Testis (tissue), 2 donors: ENCODE measurements at regions not wholly inside any gene's neighbourhood (a gene's known extent, or its start where the extent isn't known, plus 50 kb on each side); places are given as distances from the start of the nearest gene placed in this dataset.

ENCODE experiments used
- DNase-seq: peaks from one replicate; pipeline ENCODE4 v3.0.0-alpha.2; 2019
- H3K27ac ChIP-seq, 2 donors: fragments of 200-600 bp; sonication (generic); one replicate each; pipeline ENCODE4 v1.5.1; 2019
- H3K27me3 ChIP-seq: fragments of 200-600 bp; sonication (generic); one replicate; pipeline ENCODE4 v1.5.1; 2019
- H3K36me3 ChIP-seq: fragments of 200-600 bp; sonication (generic); one replicate; pipeline ENCODE4 v1.5.1; 2017; ENCODE audit warnings: low read depth; ENCODE audit errors: missing control alignments
- H3K4me1 ChIP-seq: fragments of 200-600 bp; sonication (generic); one replicate; pipeline ENCODE4 v1.5.1; 2019
- H3K4me3 ChIP-seq, 2 donors: fragments of 200-600 bp; sonication (generic); one replicate each; pipeline ENCODE4 v1.5.1; 2017 to 2019
- H3K9me3 ChIP-seq: fragments of 200-600 bp; sonication (generic); one replicate; pipeline ENCODE4 v1.5.1; 2017
- POLR2A ChIP-seq: fragments of 450-650 bp; IDR thresholded peaks from one replicate; pipeline ENCODE4 v1.6.1; 2017; ENCODE audit warnings: antibody characterized with exemption, mild to moderate bottlenecking, moderate library complexity
- WGBS, 2 donors: methylation state at CpG; one replicate each; pipeline ENCODE4 v1.1.5; 2018; 5-methylcytosine and 5-hydroxymethylcytosine counted together
- intact Hi-C: fragments of 100-400 bp; cut with DNase I; formaldehyde crosslinking; loops from one replicate; pipeline ENCODE4 v1.15.1; 2023; ENCODE audit warnings: low total_unique reads
- TF ChIP-seq, protein P1 (sequence below), 3 experiments: fragments of 450-650 bp in 2 of 3; fragments of 200-600 bp in 1 of 3; sonication (generic) in 1 of 3; IDR thresholded peaks; one replicate each; pipeline ENCODE4 v1.5.1; 2016 to 2019; ENCODE audit warnings: antibody characterized with exemption in 3 of 3, mild to moderate bottlenecking in 2 of 3, moderate library complexity in 1 of 3

DNA sequence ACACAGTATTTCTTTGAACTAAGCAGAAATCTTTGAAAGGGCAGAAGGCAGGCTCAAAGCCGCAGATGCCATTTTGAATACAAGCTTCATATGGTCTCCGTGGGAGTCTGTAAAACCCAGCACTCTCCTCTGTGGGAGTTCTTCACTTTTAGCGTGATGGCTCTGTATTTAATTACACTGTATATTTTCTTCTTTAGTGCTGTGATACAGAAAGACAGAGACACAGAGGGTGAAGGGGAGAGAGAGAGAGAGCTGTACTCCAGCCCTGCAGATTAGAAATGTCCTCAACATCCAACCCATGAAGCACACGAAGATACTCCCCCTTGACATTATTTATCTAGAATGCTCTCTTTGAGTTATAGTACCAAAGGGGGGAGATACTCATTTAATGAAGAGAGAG, 752.6 kb upstream of the NR2F2 start:
- DNase-seq: no peak
- Histone ChIP-seq H3K4me1 (no peaks in the 10 kb centered on the region), H3K36me3 (no peaks in the 10 kb centered on the region), H3K27me3 (no peaks in the 10 kb centered on the region), H3K4me3 (no peak overlapping the region), H3K9me3 (no peaks in the 10 kb centered on the region), H3K27ac (no peak overlapping the region)
- intact Hi-C loops: no loop called here
- WGBS, 2 donors: 46 to 53% methylated on average over 4 of the region's 4 CpGs
- TF ChIP-seq, protein P1, sequence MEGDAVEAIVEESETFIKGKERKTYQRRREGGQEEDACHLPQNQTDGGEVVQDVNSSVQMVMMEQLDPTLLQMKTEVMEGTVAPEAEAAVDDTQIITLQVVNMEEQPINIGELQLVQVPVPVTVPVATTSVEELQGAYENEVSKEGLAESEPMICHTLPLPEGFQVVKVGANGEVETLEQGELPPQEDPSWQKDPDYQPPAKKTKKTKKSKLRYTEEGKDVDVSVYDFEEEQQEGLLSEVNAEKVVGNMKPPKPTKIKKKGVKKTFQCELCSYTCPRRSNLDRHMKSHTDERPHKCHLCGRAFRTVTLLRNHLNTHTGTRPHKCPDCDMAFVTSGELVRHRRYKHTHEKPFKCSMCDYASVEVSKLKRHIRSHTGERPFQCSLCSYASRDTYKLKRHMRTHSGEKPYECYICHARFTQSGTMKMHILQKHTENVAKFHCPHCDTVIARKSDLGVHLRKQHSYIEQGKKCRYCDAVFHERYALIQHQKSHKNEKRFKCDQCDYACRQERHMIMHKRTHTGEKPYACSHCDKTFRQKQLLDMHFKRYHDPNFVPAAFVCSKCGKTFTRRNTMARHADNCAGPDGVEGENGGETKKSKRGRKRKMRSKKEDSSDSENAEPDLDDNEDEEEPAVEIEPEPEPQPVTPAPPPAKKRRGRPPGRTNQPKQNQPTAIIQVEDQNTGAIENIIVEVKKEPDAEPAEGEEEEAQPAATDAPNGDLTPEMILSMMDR (IDR thresholded peaks at IDR 0.05): no peak
- TF ChIP-seq POLR2A: no peak

DNA sequence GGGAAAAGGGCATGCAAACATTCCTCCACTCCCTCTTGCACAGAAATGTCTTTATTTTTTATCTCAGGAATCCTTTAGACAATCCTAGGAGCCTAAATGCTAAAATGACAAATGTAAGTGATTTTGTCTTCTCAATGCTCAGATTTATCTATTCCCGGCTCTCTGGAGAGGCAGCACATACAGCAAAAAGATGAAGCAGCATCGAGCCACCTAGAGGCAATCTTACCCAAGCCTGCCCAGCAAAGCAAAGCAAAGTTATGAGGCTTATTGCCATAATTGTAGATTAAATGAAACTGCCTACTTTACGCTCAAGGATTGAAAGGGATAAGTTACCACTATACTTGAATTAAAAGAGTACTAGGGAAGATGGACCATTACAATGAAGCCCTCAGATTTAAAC, 750.4 kb upstream of the NR2F2 start:
- H3K27ac ChIP-seq: no peak overlapping the region
- no peaks in the 10 kb centered on the region for H3K27me3 ChIP-seq
- intact Hi-C loops: no loop called here
- no peaks in the 10 kb centered on the region for H3K9me3 ChIP-seq
- H3K4me3 ChIP-seq: no peak overlapping the region
- TF ChIP-seq, protein P1 (IDR thresholded peaks at IDR 0.05): no peak
- TF ChIP-seq POLR2A: no peak
- DNase-seq: no peak
- 62 to 68% methylated on average over 3 of the region's 3 CpGs for WGBS, 2 donors
- no peaks in the 10 kb centered on the region for H3K36me3 ChIP-seq
- H3K4me1 ChIP-seq: no peaks in the 10 kb centered on the region

DNA sequence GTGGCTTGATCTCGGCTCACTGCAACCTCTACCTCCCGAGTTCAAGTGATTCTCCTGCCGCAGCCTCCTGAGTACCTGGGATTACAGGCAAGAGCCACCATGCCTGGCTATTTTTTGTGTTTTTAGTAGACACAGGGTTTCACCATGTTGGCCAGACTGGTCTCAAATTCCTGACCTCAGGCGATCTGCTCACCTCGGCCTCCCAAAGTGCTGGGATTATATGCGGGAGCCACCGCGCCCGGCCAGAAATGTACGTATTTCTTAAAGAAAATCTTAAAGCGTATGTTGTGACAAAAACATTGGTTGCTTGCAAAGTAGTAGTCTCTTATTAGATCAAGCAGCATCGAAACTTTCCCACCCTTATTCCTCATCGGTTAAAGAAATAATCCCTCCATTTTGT, 748.9 kb upstream of the NR2F2 start:
- TF ChIP-seq, protein P1 (IDR thresholded peaks at IDR 0.05): no peak
- TF ChIP-seq POLR2A: no peak
- Histone ChIP-seq H3K4me1 (no peaks in the 10 kb centered on the region), H3K4me3 (no peak overlapping the region), H3K9me3 (no peaks in the 10 kb centered on the region), H3K27ac (no peak overlapping the region), H3K27me3 (no peaks in the 10 kb centered on the region), H3K36me3 (no peaks in the 10 kb centered on the region)
- intact Hi-C loops: no loop called here
- WGBS, 2 donors: 62 to 75% methylated on average over 13 of the region's 13 CpGs
- DNase-seq: no peak

DNA sequence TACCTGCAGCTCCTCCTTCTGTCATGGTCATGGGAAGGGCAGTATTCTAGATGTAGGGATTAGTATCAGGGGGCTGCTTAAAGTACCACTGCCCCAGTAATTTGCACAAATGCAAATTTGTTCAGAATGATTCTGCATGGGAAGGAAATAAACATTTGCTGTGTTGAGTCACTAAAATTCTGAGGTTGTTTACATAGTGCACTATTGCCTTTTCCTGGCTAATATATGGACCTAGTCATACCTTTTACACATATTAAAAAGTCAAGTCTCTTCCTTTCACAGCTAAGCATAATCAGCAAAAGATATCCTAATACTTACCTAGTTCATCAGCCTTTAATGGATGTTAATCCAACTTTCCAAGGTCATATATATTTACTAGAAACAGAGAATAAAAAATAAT, 746.4 kb upstream of the NR2F2 start:
- Histone ChIP-seq H3K27ac (no peak overlapping the region), H3K27me3 (no peaks in the 10 kb centered on the region), H3K9me3 (no peaks in the 10 kb centered on the region), H3K4me3 (no peak overlapping the region), H3K36me3 (no peaks in the 10 kb centered on the region), H3K4me1 (no peaks in the 10 kb centered on the region)
- no peak for TF ChIP-seq POLR2A
- TF ChIP-seq, protein P1 (IDR thresholded peaks at IDR 0.05): no peak
- DNase-seq: no peak
- intact Hi-C loops: no loop called here

DNA sequence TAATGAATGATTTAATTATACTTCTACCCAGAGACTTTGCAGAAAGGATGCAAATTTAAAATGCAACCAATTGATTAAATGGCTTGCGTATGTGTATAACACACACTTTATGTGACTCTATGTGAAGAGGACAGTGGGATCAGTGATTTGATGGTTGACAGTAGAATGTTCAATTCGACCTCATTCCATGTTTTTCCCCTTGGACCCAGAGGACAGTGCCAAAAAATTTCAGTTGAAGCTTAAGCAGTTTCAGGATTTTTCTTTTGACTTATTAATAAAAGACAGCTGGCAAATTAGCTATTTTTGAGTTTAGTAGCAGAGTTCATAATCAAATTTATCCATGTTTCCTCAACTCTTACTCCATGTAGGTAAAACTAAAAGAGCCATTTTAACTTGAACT, 742.4 kb upstream of the NR2F2 start:
- no peaks in the 10 kb centered on the region for H3K36me3 ChIP-seq

More for the DNA sequence above, 742.4 kb upstream of the NR2F2 start:
- WGBS, 2 donors: 69 to 80% methylated on average over 2 of the region's 2 CpGs
- Histone ChIP-seq H3K4me3 (no peak overlapping the region), H3K27me3 (no peaks in the 10 kb centered on the region), H3K9me3 (no peaks in the 10 kb centered on the region), H3K27ac (no peak overlapping the region), H3K4me1 (no peaks in the 10 kb centered on the region)
- DNase-seq: no peak
- TF ChIP-seq POLR2A: no peak
- TF ChIP-seq, protein P1 (IDR thresholded peaks at IDR 0.05): no peak
- intact Hi-C loops: no loop called here
